Colonic mucosa (tissue), 4 donors: ENCODE measurements at regions not wholly inside any gene's neighbourhood (a gene's known extent, or its start where the extent isn't known, plus 50 kb on each side); places are given as distances from the start of the nearest gene placed in this dataset.

Experiments
- DNase-seq: peaks from one replicate; pipeline ENCODE4 v3.0.0-alpha.2; 2020
- H3K27ac ChIP-seq: fragments of 200-600 bp; one replicate; pipeline ENCODE4 v1.8.0; 2021
- H3K27me3 ChIP-seq: fragments of 200-600 bp; one replicate; pipeline ENCODE4 v1.8.0; 2021
- H3K36me3 ChIP-seq: fragments of 200-600 bp; one replicate; pipeline ENCODE4 v1.8.0; 2021
- H3K4me1 ChIP-seq: fragments of 200-600 bp; one replicate; pipeline ENCODE4 v1.8.0; 2021; ENCODE audit warnings: mild to moderate bottlenecking
- H3K4me3 ChIP-seq: fragments of 200-600 bp; one replicate; pipeline ENCODE4 v1.8.0; 2021
- H3K9ac ChIP-seq, 2 donors: one replicate each; pipeline ENCODE4 v1.7.0; 2013; ENCODE audit warnings: control low read depth in 2 of 2, low read depth in 2 of 2, low read length in 2 of 2
- H3K9me3 ChIP-seq: fragments of 200-600 bp; one replicate; pipeline ENCODE4 v1.8.0; 2021
- intact Hi-C: fragments of 100-400 bp; cut with DNase I; formaldehyde crosslinking; loops from one replicate; pipeline ENCODE4 v1.14.1; 2022
- TF ChIP-seq, protein P1 (sequence below): fragments of 200-600 bp; IDR thresholded peaks from one replicate; pipeline ENCODE4 v1.8.0; 2022; ENCODE audit warnings: antibody characterized with exemption, mild to moderate bottlenecking
- donor health status: healthy.
- donor health status: DM: no; HTN: no; CAD: no.
- donor health status: DM: no; HTN: no; CAD: no.

DNA sequence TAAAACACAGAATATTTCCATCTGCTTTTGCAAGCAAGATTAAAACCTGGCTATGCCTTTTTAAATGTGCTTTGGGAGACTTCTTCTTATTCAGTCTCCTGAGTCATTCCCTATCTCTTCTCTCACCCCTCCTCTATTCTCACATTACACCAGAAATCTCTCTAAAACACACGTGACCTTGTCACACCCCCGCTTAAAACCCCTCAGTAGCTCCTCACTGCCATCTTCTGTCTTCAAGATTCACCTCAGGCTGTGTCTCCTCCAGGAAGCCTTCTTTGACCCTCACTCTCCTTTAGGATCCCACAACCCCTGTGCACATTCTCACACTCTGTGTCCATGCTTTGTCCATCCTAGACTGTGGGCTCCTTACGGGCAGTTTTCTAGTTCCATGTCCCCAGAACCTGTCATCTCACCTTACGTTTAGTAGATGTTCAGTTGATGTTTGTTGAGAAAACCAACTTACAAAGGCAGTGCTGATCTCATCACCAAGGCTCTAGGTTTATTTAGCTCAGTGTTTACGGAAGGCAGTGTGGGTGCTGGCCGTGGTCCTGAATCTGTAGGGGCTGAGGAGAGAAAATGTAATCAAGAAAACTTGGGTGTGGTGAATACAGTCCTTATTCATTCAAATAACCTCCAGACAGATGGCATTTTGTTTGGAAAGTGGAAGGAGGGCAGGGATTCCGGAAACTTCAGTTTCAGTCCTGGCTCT is 143.5 kb downstream of the DMRTA2 start:
- TF ChIP-seq, protein P1, sequence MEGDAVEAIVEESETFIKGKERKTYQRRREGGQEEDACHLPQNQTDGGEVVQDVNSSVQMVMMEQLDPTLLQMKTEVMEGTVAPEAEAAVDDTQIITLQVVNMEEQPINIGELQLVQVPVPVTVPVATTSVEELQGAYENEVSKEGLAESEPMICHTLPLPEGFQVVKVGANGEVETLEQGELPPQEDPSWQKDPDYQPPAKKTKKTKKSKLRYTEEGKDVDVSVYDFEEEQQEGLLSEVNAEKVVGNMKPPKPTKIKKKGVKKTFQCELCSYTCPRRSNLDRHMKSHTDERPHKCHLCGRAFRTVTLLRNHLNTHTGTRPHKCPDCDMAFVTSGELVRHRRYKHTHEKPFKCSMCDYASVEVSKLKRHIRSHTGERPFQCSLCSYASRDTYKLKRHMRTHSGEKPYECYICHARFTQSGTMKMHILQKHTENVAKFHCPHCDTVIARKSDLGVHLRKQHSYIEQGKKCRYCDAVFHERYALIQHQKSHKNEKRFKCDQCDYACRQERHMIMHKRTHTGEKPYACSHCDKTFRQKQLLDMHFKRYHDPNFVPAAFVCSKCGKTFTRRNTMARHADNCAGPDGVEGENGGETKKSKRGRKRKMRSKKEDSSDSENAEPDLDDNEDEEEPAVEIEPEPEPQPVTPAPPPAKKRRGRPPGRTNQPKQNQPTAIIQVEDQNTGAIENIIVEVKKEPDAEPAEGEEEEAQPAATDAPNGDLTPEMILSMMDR = no peak

DNA sequence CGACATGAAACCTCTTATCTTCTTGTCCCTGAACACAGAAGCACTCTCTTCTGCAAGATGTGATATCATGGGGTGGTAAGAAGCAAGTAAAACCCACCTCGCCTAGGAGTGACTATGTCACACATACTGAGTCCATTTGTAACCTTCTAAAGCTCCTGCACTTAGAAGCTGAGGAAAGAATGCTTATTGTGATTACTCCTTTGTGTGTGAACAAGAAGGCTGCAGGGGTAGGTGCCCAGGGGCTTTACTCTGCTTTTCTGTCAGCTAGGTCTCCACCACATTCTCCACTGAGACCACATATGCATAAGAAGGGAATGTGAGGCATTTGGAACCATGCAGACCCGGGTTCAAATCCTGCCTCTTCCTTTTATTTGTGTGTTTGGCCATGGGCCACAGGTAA is 144.3 kb downstream of the DMRTA2 start:
- intact Hi-C loops = no loop called here

More for the DNA sequence above, 143.5 kb downstream of the DMRTA2 start:
- Histone ChIP-seq H3K4me3 (no peak overlapping the region), H3K27me3 (no peaks in the 10 kb centered on the region), H3K36me3 (no peaks in the 10 kb centered on the region), H3K9me3 (no peaks in the 10 kb centered on the region), H3K4me1 (no peaks in the 10 kb centered on the region), H3K27ac (no peak overlapping the region), H3K9ac (no peak overlapping the region)
- intact Hi-C loops = no loop called here
- DNase-seq = no peak

DNA sequence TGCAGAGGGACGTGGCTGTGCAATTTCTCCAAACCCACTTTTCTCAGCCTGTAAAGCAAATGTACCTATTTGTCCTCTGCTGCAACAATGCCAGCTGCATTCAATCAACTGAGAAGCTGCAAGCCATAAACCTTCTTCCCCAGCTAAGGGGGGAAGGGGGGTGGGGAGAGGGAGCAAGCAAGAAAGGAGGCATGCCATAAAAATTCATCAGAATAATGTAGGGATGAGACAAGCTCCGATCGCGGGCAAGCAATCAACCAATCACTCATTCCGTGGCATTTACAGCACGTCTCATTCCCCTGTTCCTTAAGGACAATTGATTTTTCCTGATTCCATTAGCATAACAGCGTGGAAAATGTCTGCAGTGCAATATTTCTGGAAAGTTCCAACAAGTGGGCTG is 144.8 kb downstream of the DMRTA2 start:
- H3K4me1 ChIP-seq = no peaks in the 10 kb centered on the region
- H3K36me3 ChIP-seq = no peaks in the 10 kb centered on the region
- no peak overlapping the region for H3K9ac ChIP-seq
- intact Hi-C loops = no loop called here
- no peaks in the 10 kb centered on the region for H3K27me3 ChIP-seq
- H3K9me3 ChIP-seq = no peaks in the 10 kb centered on the region
- H3K4me3 ChIP-seq = no peak overlapping the region
- TF ChIP-seq, protein P1 = no peak
- no peak for DNase-seq
- H3K27ac ChIP-seq = no peak overlapping the region

More for the DNA sequence above, 144.3 kb downstream of the DMRTA2 start:
- H3K27me3 ChIP-seq = no peaks in the 10 kb centered on the region
- H3K36me3 ChIP-seq = no peaks in the 10 kb centered on the region
- no peak overlapping the region for H3K9ac ChIP-seq
- no peaks in the 10 kb centered on the region for H3K4me1 ChIP-seq
- no peak overlapping the region for H3K27ac ChIP-seq
- no peak for DNase-seq
- H3K4me3 ChIP-seq = no peak overlapping the region
- H3K9me3 ChIP-seq = no peaks in the 10 kb centered on the region
- TF ChIP-seq, protein P1 = no peak

DNA sequence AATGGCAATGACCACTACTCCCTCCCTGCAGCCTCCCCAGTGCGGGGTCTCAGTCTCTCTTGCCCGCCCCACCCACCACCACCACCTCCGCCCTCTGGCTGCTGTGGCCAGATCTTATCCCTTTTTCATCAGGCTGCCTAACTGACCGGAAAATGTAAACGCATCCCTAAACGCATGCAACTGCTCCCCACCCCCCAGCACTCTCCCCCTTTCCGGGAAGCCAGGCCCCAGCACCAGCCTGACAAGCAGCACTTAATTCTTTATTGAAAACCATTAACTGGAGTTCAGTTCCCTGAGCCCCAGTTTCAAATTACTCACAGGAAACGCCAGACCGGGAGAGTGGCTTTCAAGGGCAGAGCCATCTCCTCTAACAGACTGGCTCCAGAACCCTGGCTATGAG is 147.7 kb downstream of the DMRTA2 start:
- H3K27ac ChIP-seq = no peak overlapping the region
- no peaks in the 10 kb centered on the region for H3K4me1 ChIP-seq
- H3K36me3 ChIP-seq = no peaks in the 10 kb centered on the region
- H3K9me3 ChIP-seq = no peaks in the 10 kb centered on the region
- intact Hi-C loops = no loop called here
- no peaks in the 10 kb centered on the region for H3K27me3 ChIP-seq
- TF ChIP-seq, protein P1 = no peak
- no peak overlapping the region for H3K4me3 ChIP-seq
- DNase-seq = no peak
- H3K9ac ChIP-seq = no peak overlapping the region

DNA sequence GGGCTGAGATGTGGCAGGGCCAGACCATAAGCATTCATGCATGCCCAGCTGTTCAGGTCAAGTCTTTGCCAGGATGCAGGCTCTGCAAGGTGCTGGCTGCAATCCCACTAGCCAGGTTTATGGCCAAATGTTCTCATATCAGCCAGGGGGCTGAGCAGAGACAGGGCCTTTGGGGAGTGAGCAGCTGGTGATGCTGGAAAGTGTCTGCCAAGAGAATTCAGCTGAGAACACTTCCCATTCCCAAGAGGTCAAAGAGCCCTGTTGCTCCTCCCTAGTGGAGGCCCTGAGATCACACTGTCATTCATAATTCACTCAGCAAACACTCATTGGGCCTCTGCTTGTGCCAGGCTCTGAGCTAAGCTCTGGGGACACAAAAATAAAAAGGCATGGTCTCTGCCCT is 150.3 kb downstream of the DMRTA2 start:
- no peak for DNase-seq
- Histone ChIP-seq H3K9ac (no peak overlapping the region), H3K4me3 (no peak overlapping the region), H3K4me1 (no peaks in the 10 kb centered on the region), H3K27ac (no peak overlapping the region), H3K9me3 (no peaks in the 10 kb centered on the region), H3K27me3 (no peaks in the 10 kb centered on the region), H3K36me3 (no peaks in the 10 kb centered on the region)
- intact Hi-C loops = no loop called here
- TF ChIP-seq, protein P1 = no peak
